Activated gamma-delta T cell treated with anti-CD3 and anti-CD28 coated beads, Interleukin-2, amount 50 U/mL, for 16 hours (primary cell): ENCODE measurements at regions not wholly inside any gene's neighbourhood (a gene's known extent, or its start where the extent isn't known, plus 50 kb on each side); places are given as distances from the start of the nearest gene placed in this dataset.
"Not testable (repeated sequence)": the region's sequence is repeated elsewhere in the genome, so short reads cannot be mapped to it uniquely, and the experiment has no call there.

Source experiments
- DNase-seq: peaks from one replicate; pipeline ENCODE4 v3.0.0-alpha.2; 2020; ENCODE audit warnings: low read depth

DNA sequence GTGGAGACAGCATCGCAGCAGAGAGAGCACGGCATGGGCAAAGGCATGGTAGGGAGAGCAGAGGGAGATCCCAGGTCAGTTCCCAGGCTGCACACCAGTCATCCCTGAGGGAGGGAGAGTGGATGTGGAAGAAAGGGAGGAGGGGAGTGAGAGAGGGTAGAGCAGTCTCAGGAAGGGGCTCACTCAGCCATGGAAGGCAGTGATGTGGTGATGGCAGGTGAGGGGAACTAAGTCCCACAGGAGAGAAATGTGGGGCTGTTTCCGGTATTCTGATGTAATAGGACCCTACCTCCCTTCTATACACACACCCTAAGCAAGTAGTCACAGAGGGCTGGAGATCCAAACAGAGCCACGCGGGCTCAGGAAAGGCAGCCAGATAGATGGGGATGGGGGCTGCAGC, 500.3 kb upstream of the CDH11 start:
- DNase-seq = no peak

DNA sequence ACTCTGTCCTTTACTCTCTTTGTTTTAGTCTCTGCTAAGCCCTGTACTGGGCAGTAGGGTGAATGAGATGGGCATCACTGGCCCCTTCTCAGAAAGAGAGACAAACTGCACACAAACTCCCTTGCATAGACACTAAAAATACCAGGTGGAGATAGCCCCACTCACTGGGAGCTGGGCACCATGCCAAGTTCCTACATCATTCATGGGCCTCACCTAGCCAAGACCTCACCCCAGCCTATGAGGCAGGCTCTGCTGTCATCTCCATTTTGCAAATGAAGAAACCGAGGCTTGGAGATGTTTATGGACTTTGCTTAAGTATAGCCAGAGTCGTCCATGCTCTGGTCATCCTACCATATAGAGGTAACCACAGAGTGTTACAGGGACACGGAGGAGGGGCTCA, 499.8 kb upstream of the CDH11 start:
- no peak for DNase-seq

DNA sequence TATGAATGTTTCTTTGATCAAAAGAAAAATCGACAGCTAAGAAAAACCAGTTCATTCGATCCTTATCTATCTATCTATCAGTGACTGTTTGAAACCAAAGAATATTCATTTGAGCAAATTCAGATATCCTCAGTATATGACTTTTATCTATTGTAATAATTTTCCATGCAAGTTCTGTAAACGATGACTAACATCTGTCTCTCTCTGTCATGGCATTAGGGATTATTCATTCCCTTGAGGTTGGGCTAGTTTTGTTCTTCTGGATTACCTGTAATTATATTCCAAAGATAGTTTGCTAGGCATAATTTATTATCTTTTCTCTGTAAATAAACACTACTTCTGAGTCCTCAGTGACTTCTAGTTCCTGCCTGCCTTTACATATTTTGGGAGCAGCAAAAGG, 497.7 kb upstream of the CDH11 start:
- DNase-seq = no peak

DNA sequence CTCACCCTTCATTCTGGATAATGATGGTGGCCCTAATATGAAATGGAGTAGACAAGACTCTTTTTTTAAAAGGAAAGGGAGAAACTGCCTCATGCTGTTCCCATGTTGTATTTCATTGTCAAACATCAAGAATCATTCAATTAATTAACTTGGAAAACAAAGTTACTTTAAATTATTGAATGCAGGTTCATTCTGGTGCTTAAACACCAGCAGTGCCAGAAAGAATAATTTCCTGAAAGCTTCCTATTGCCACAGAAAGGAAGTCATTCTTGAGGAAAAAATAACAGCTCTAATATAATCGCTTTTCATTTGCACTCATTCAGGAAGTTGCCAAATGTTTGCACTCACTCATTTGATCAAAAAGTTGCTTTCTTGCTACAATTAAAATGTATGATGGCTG, 497.1 kb upstream of the CDH11 start:
- DNase-seq = no peak

DNA sequence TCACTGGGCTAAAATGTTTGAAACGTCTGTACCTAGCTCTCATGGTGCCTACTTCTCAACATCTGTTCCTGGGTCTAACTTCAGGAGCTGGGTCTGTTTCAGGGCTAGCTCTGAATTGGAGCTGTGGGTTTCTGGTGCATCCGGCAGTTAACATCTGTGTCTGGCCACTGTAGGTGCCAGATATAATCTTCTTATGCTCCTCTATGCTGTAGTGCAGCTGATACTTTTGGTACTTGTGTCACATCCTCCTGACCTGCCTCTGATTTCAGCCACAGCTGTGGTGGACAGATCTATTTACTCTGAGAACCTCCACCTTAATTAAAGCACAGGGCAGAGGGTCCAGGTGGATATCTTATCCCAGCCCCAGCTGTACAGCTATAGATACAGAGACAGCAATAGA, 496.5 kb upstream of the CDH11 start:
- no peak for DNase-seq

DNA sequence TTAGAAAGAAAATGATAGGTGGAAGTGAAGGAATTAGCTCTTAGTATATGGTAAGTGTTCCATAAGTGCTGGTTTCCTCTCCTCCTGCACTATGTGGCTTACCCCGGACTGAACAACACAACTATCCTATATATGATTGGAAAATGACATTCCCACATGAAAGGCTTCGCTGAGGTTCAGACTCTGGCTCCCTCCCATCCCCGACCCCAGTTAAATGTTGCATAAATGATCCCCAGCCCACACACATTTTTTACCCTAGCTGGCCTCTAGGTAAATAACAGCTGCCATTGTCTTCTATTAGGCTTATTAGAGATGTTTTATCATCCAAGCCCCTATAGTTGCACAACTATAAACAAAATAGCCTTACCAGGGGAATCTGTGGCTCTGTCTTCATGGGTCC, 495.6 kb upstream of the CDH11 start:
- no peak for DNase-seq

DNA sequence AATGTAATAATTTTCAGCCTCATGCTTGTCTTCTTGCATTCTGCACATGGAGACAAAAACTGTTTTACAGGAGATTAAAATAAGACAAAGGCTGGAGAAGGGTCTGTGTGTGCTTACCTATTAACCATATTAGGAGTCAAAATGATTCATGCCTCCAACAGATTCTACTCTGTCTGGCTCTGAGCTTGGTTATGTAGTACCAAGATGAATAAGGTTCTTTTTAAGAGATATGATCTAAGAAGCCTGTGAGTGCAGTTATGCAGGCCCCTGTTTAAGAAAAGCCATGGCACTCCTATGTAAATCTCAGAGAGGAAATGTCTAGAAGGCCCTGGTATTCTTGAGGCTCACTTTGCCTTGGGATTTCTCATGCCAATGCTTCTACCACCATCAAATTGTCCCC, 486.6 kb upstream of the CDH11 start:
- DNase-seq = no peak

DNA sequence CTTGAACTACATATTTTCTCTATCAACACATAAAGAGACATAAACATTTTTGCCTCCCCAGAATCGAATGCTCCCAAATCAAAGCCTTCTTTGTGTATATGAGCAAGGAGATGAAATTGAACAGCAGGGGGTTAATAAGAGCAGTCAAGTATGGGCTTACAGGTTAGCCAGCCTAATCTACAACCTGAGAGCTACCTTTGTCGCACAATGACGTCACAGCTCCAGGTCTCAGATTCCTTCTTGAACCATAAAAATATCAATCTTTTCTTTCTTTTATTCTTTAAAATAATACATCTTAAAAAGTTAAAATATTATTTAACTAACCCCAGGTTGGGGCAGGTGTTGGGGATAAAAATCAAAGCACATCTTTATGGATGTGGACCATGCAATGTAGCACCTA, 482.9 kb upstream of the CDH11 start:
- no peak for DNase-seq

DNA sequence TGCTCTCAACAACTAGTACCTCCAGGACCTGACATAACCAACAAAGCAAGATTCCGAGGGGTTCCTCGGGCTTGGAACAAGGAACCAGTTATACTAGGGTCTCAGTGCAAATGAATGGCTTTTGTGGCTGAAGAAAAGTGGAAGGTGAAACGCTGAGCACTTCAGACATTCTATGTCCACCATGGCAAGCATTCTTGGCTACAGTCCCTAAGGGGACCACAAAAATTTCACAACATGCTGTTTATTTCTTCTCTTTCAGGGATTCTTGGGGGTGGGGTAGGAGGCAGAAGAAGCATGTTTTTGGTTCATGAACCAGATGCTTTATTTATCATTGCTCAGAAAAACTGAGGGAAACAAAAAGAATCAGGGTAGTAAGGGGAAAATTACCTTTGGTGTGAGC, 479.9 kb upstream of the CDH11 start:
- DNase-seq = no peak

DNA sequence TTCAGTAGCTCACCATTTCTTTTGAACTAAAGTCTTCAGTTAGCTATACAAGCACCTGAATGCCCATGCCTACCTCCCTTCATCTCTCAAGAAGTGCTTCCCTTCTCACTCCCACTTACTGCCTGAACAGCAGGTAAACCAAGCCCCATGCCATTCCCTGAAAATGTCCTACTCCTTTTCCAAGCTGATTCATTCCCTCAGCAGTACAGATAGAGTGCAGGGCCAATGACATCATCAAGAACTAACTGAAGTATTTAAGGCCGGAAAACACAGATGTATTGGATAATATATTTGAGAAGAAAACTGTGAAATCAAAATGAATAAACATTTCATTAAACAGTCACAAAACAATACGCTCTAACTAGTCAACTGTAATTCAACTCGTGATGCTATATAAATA, 478.8 kb upstream of the CDH11 start:
- no peak for DNase-seq

DNA sequence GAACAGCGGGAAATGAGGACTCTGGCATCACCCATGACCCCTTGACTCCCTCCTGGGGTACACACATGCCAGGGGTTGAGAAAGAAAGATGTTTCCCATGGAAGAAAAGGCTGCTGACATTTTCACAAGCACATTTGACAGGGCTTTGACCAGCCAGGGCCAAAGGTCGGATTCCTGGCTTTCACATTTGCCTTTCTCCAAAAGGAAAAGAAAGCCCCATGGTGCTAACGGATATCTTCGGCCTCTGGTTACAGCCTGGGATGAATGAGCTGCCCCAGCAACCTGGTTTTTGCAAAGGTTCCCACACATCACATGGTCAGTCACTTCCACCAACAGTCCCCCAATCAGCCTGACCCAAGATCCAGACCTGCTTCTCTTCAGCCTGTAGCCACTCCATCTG, 478.2 kb upstream of the CDH11 start:
- no peak for DNase-seq

DNA sequence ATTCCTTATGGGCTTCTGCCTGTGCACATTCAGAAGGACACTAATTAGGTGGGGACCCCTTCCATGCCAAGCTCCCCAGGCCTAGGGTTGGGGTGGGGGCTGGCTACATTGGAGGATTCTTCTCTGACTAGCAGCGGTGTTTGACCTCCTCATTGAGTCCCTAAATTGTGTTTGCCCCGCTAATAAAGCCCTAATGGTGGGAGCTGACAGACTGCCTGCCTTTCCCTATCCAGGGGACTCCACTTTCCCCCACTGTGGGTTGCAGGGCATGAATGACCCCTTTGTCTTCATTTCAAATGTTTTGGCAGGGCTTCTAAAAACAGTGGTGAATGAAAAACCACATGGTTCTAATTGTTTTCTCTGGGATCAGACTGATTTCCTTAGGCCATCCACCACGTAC, 476.8 kb upstream of the CDH11 start:
- no peak for DNase-seq

DNA sequence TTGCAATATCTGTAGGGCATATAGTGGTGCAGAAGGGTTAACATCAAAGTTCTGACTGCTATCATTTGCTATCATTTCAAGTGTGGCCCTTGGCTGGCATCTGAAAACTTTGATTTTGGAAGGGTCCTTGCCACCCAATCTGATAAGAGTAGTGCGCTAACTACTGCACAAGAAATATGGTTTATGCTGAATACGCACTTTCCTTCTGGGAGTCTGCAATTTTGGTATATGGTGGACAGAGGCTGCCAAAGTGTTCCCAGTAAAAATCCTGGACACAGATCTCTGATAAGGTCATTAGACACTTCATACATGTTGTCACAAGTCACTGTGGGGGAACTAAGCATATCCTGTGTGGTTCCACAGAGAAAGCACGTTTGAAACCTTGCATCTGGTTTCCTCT, 461.6 kb upstream of the CDH11 start:
- DNase-seq = no peak

DNA sequence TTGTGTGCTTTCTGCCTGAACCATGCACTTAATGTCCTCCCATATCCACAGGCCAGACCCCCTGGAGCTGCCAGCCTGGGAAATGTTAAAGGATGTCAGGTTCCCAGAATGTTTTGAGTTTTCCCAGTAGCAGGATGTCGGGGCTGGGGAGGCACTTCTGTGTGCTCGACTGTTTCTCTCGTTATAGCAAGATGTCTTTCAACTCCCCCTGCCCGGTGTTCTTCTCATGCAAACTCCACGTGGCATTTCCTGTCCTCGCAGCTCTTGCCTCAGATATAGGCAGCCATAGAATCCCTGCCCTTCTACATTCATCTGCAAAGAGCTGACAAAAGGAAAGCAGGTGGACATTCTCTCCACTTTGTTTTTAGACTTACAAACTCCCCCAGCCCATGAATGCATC, 457.2 kb upstream of the CDH11 start:
- DNase-seq = no peak

DNA sequence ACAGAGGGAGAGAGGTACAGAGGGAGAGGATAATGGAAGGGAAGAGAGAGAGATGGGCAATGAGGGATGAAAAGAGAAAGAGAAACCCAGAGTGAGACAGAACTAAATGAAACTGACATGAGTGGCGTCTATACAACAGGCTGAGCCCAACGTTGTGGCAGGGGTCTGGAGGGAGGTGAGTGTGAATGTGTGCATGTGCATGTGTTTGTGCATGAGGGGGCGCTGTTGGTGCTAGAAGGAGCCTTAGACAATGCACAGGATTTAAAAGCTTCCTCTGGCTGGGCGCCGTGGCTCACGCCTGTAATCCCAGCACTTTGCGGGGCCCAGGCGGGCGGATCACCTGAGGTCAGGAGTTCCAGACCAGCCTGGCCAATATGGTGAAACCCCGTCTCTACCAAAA, 454.8 kb upstream of the CDH11 start:
- no peak for DNase-seq

DNA sequence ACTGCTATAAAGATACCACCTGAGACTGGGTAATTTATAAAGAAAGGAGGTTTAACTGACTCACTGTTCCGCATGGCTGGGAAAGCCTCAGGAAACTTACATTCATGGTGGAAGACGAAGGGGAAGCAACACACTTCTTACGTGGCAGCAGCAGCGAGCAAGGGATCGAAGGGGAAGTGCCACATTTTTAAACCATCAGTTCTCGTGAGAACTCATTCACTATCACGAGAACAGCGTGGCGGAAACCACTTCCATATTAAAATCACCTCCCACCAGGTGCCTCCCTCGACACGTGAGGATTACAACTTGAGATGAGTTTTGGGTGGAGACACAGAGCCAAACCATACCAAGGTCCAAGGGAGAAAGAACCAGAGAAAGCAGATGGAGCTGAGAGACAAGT, 454.3 kb upstream of the CDH11 start:
- DNase-seq = no peak

DNA sequence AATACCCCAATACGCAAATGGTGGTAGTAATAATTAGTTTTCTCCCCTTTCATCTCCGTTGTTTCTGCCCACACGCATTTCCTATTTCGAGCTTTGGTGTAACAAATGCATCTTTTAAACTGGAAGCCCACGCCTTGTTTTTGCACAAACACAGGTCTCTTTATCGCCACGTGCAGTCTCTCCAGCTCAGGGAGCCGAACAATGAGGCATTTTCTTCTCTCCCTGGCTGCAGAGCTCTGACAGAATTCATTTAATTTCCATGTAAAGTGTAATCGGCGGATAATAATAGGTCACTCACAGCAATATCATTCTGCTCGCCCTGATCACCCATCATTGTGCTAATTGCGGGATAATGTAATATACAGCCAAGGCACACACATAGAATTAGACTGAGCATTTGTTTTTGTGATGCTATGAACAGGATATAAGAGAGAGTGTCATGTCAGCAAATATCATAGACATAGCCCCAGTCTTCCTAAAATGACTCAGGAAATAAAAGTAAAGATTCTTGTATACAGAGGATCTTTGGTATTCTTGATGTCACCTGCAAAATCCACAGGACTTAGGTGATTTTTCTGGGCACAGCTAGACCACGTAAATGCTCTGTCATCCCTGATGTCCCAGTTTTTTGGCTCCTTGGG, 452.6 kb upstream of the CDH11 start:
- no peak for DNase-seq

DNA sequence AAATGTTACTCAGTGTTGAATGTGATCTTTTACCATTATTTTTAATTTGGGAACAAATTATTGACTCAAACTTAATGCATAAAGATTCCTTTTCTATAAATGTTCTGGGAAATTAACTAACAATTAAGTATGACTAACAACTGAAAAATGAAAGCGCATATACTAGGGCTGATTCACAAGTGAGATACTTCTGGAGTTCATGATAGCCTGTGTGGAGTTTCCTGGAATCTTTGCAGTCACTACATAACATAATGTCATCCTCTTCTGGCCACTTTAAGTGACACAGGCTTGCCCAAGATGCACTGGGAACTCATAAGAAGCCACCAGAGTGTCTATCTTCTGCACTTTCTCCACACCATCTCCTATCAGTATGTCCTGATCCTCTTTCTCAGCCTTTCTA, 450.3 kb upstream of the CDH11 start:
- DNase-seq = no peak

DNA sequence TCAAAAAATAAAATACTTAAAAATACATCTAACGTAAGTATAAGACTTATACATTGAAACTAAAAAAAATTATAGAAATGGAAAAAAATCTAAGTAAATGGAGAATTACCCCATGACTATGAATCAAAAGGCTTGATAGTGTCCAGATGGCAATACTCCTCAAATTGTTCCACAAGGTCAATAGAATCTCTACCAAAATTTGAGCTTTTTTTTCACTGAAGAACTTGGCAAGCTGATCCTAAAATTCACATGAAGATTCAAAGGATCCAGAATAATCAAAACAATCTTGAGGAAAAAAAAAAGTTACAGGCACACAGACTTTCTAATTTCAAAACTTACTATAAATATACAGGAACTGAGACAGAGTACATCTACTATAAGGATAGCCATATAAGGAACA, 448.4 kb upstream of the CDH11 start:
- DNase-seq = no peak

DNA sequence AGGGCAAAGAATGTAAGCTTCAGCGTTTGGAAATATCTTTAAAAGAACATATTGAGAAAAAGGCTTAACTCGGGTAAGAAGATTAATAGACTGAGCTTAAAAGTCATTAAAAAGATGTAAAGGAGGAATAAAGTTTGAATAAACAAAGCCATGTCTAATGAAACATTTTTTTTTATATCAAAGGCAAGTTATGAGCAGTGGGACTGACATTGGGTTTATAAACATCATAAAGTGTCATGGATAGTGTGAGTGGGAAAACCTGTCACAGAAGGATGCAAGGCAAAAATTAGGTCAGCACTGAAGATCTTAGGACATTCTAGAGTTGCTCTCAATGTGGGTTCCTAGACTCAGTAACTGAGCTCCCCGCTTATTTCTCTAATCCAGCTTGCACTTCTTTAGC, 438.0 kb upstream of the CDH11 start:
- DNase-seq = no peak

DNA sequence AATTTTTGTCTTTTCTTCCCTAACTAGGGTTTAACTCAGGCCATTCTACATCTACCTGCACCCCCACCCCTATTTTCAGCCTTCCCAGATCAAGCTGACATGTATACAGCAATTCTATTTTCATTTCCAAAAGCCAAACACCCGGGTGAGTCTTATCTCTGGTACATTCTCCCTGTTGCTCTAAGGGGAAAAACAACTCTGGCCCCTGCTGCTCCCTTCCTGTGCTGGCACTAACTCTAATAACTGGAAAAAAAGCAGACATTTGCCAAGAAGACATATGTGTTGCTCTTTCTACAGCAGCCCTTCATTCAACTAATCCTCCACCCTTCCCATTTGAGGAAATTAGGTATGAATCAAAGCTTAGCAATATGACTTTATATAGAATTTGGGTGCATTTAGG, 427.8 kb upstream of the CDH11 start:
- not testable (repeated sequence) for DNase-seq

DNA sequence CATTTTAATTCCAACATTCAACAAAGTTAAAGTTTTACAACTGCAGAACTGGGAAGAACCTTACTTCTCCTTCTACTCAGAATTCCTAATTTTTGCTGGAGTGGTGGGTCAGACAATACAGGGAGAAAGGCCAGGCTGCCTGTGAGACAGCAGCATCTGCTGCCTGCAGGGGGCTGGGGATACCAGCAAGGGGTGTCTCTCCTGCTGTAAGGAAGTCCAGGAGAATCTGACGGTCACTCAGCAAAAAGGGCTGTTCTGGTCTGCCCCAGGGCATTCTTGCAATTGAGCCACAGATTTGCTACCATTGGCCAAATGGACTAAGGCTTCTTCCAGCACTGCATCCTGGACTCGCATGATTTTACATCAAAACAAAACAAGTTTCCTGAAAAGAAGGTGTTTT, 426.6 kb upstream of the CDH11 start:
- no peak for DNase-seq

DNA sequence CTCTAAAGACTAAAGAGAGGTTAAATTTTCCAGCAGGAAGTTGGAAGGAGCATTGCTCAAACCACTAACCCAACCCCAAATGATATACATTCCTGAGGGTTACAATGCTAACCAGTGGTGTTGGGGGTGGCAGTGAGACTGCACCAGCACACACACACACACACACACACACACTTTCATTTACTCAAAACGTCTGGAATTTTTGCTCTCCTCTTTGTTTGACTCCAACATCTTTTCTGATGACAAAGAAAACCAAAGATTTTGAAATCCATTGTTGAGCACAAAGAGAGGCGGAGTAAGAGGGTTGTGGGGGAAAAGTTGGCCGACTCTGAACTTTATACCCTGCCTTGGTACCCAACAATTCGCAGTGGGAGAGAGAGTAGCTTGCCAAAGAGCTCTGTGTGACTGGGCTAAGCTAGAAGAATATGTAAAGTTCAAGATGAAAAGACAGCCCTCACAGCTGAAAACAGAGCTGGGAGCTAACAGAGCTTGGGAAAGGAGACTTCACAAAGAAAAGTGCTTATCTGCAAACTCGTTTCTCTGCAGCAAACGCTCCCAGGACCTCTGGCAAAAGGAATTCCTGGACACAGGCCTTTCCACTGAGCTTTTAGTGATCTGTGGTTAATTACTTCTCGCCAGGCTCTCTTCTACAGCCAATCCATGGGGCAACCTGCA, 426.0 kb upstream of the CDH11 start:
- DNase-seq = no peak

DNA sequence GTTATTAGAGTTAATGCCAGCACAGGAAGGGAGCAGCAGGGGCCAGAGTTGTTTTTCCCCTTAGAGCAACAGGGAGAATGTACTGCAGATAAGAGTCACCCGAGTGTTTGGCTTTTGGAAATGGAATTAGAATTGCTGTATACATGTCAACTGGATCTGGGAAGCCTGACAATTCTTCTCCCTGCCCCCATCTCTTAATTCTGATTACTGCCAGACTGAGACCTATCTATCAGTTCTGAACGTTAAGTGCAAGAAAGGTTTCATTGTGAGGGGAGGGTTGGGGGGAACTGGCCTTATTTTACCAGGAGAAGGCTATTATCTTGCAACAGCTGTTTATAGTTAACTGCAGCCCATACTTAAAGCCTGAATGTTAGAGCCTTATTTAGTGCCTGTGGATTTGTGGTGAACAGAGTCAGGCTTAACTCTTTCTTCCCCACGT, 424.5 kb upstream of the CDH11 start:
- no peak for DNase-seq
